ENCODE measurements at regions not wholly inside any gene's neighbourhood (a gene's known extent, or its start where the extent isn't known, plus 50 kb on each side); places are given as distances from the start of the nearest gene placed in this dataset.
"Not testable (repeated sequence)": the region's sequence is repeated elsewhere in the genome, so short reads cannot be mapped to it uniquely, and the experiment has no call there.

GRCh38 chr2:75381032-75381431 lies 179.7 kb downstream of the EVA1A start:
- H4K20me1 ChIP-seq (ENCODE audit: insufficient read depth) = no peaks in the 10 kb centered on the region
- no peak overlapping the region for H3K27ac ChIP-seq

GRCh38 chr2:75379476-75380210 lies 180.3 kb upstream of the TACR1 start:
- Histone ChIP-seq H4K20me1 (ENCODE audit: insufficient read depth) (no peaks in the 10 kb centered on the region), H3K9ac (no peak overlapping the region), H3K4me2 (no peak overlapping the region), H3K27ac (no peak overlapping the region), H3K36me3 (ENCODE audit: insufficient read depth) (no peaks in the 10 kb centered on the region), H3K79me2 (ENCODE audit: insufficient read depth, low read depth) (no peaks in the 10 kb centered on the region), H3K4me3 (IDR thresholded peaks at IDR 0.05; ENCODE audit: insufficient read depth, low read depth, low read length) (no peak overlapping the region), H3K4me1 (ENCODE audit: low read depth, poor library complexity, severe bottlenecking) (no peaks in the 10 kb centered on the region), H2AFZ (ENCODE audit: low read depth) (no peak overlapping the region), H3K27me3 (ENCODE audit: insufficient read depth, low read depth) (no peaks in the 10 kb centered on the region)
- no peak for TF ChIP-seq CTCF (conservative IDR thresholded peaks at IDR 0.05; ENCODE audit: low read depth, low read length)

More at GRCh38 chr2:75381032-75381431, 179.7 kb downstream of the EVA1A start:
- H3K9ac ChIP-seq = no peak overlapping the region
- H3K27me3 ChIP-seq (ENCODE audit: insufficient read depth, low read depth) = no peaks in the 10 kb centered on the region
- H3K36me3 ChIP-seq (ENCODE audit: insufficient read depth) = no peaks in the 10 kb centered on the region
- H3K79me2 ChIP-seq (ENCODE audit: insufficient read depth, low read depth) = no peaks in the 10 kb centered on the region
- H3K4me1 ChIP-seq (ENCODE audit: low read depth, poor library complexity, severe bottlenecking) = no peaks in the 10 kb centered on the region
- no peak overlapping the region for H2AFZ ChIP-seq (ENCODE audit: low read depth)
- H3K4me2 ChIP-seq = no peak overlapping the region
- no peak for TF ChIP-seq CTCF (conservative IDR thresholded peaks at IDR 0.05; ENCODE audit: low read depth, low read length)
- no peak overlapping the region for H3K4me3 ChIP-seq (IDR thresholded peaks at IDR 0.05; ENCODE audit: insufficient read depth, low read depth, low read length)

GRCh38 chr2:75375646-75376582 lies 176.6 kb upstream of the TACR1 start:
- Histone ChIP-seq H3K4me2 (no peak overlapping the region), H3K27me3 (ENCODE audit: insufficient read depth, low read depth) (no peaks in the 10 kb centered on the region), H3K36me3 (ENCODE audit: insufficient read depth) (no peaks in the 10 kb centered on the region), H3K4me1 (ENCODE audit: low read depth, poor library complexity, severe bottlenecking) (no peaks in the 10 kb centered on the region), H3K79me2 (ENCODE audit: insufficient read depth, low read depth) (no peaks in the 10 kb centered on the region), H3K9ac (no peak overlapping the region), H3K27ac (no peak overlapping the region), H4K20me1 (ENCODE audit: insufficient read depth) (no peaks in the 10 kb centered on the region), H2AFZ (ENCODE audit: low read depth) (no peak overlapping the region), H3K4me3 (IDR thresholded peaks at IDR 0.05; ENCODE audit: insufficient read depth, low read depth, low read length) (no peak overlapping the region)
- no peak for TF ChIP-seq CTCF (conservative IDR thresholded peaks at IDR 0.05; ENCODE audit: low read depth, low read length)

GRCh38 chr2:75374414-75374957 lies 175.2 kb upstream of the TACR1 start:
- not testable (repeated sequence) for H3K36me3 ChIP-seq (ENCODE audit: insufficient read depth); H3K4me1 ChIP-seq (ENCODE audit: low read depth, poor library complexity, severe bottlenecking); H3K4me2 ChIP-seq; H3K4me3 ChIP-seq (IDR thresholded peaks at IDR 0.05; ENCODE audit: insufficient read depth, low read depth, low read length); H3K79me2 ChIP-seq (ENCODE audit: insufficient read depth, low read depth); H3K27me3 ChIP-seq (ENCODE audit: insufficient read depth, low read depth); H2AFZ ChIP-seq (ENCODE audit: low read depth); H3K9ac ChIP-seq; H4K20me1 ChIP-seq (ENCODE audit: insufficient read depth); H3K27ac ChIP-seq

Data from KMS-11 (cell line).